T-helper 1 cell treated with Interleukin-12 subunit alpha and Interleukin-12 subunit beta and Interleukin-4 antibody, amounts not matched to agents 30 μg/mL and 1 μg/mL, for 36 hours (primary cell): ENCODE measurements at regions not wholly inside any gene's neighbourhood (a gene's known extent, or its start where the extent isn't known, plus 50 kb on each side); places are given as distances from the start of the nearest gene placed in this dataset.

Experiments
- H3K27ac Mint-ChIP-seq: one replicate; pipeline ENCODE4 v1.8.0; 2021; ENCODE audit warnings: mild to moderate bottlenecking, mixed read lengths
- H3K27me3 Mint-ChIP-seq: one replicate; pipeline ENCODE4 v1.8.0; 2021; ENCODE audit warnings: low read depth, mixed read lengths
- H3K36me3 Mint-ChIP-seq: one replicate; pipeline ENCODE4 v1.8.0; 2021; ENCODE audit warnings: low read depth, mixed read lengths
- H3K4me1 Mint-ChIP-seq: one replicate; pipeline ENCODE4 v1.8.0; 2021; ENCODE audit warnings: low read depth, mixed read lengths
- H3K4me3 Mint-ChIP-seq: one replicate; pipeline ENCODE4 v1.8.0; 2021; ENCODE audit warnings: mild to moderate bottlenecking, moderate library complexity, mixed read lengths
- H3K9me3 Mint-ChIP-seq: one replicate; pipeline ENCODE4 v1.8.0; 2021; ENCODE audit warnings: mixed read lengths

- no peaks in the 10 kb centered on the region for H3K4me1 Mint-ChIP-seq
- H3K27ac Mint-ChIP-seq = no peak overlapping the region
- no peaks in the 10 kb centered on the region for H3K9me3 Mint-ChIP-seq
- no peaks in the 10 kb centered on the region for H3K36me3 Mint-ChIP-seq
- no peaks in the 10 kb centered on the region for H3K27me3 Mint-ChIP-seq
- H3K4me3 Mint-ChIP-seq = no peak overlapping the region
Observed at GRCh38 chr10:128432011-128432410, 305.8 kb upstream of the MKI67 start.

- Mint-ChIP-seq H3K27me3 (no peaks in the 10 kb centered on the region), H3K4me1 (no peaks in the 10 kb centered on the region), H3K4me3 (no peak overlapping the region), H3K27ac (no peak overlapping the region), H3K36me3 (no peaks in the 10 kb centered on the region), H3K9me3 (no peaks in the 10 kb centered on the region)
Observed at GRCh38 chr10:128432423-128432822, 306.2 kb upstream of the MKI67 start.

DNA sequence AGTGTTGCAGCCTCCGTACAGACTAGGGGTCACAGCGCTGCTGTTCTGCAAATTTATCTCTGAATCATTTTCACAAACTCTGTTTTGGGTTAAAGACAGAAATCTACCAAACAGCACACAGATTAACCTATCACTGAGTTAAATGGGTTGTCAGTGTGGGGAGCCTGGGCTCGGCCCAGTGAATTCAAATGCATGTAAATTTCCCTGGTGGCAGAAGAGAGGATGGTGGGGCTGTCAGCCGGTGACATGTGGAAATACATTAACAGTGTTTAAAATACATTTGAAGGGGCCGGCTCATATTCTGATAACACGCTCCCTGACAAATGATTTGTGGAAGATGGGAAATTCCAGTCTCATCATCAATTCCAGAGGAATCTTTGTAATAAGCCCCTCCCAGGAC, 309.6 kb upstream of the MKI67 start:
- Mint-ChIP-seq H3K4me3 (no peak overlapping the region), H3K27ac (no peak overlapping the region), H3K9me3 (peaks cover 7% of the 10 kb centered on the region), H3K36me3 (no peaks in the 10 kb centered on the region), H3K27me3 (no peaks in the 10 kb centered on the region), H3K4me1 (no peaks in the 10 kb centered on the region)

GRCh38 chr10:128437786-128438345, 311.6 kb upstream of the MKI67 start:
- H3K27ac Mint-ChIP-seq = no peak overlapping the region
- H3K4me3 Mint-ChIP-seq = no peak overlapping the region
- H3K27me3 Mint-ChIP-seq = no peaks in the 10 kb centered on the region
- no peaks in the 10 kb centered on the region for H3K4me1 Mint-ChIP-seq
- H3K9me3 Mint-ChIP-seq = peaks cover 7% of the 10 kb centered on the region
- no peaks in the 10 kb centered on the region for H3K36me3 Mint-ChIP-seq

- no peak overlapping the region for H3K4me3 Mint-ChIP-seq
- peaks cover 7% of the 10 kb centered on the region for H3K9me3 Mint-ChIP-seq
- no peaks in the 10 kb centered on the region for H3K36me3 Mint-ChIP-seq
- H3K27ac Mint-ChIP-seq = no peak overlapping the region
- H3K4me1 Mint-ChIP-seq = no peaks in the 10 kb centered on the region
- H3K27me3 Mint-ChIP-seq = no peaks in the 10 kb centered on the region
Observed at GRCh38 chr10:128438417-128439063, 312.3 kb upstream of the MKI67 start.

DNA sequence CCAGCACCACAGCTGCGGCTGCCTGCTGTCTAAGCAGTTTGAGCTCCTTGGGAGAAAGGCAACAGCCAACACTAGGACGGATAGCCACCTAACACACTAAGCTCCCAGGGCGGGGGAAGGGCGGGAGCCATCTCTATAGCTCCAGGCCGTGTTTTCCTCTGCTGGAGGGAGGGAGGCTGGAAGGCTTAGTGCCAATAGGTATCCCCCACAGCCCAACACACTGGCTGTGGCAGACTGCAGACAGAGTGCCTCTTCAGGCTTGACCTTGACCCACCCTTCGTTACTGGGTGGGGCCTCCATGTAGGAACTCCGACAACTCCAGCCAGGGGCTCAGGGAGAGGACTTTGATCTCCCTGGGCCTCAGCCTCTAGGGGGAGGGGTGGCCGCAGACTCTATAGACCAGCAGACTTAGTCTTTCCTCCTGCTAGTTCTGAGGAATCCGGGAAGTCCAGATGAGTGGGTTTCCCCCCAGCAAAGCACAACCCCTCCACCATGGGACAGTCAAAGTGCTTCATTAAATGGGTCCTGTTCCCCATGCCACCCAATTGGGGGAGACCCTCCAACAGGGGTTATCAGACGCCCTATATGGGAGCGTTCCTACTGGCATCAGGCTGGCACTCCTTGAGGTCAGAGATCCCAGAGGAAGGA, 314.4 kb upstream of the MKI67 start:
- no peaks in the 10 kb centered on the region for H3K4me1 Mint-ChIP-seq
- H3K9me3 Mint-ChIP-seq = peaks cover 7% of the 10 kb centered on the region
- no peaks in the 10 kb centered on the region for H3K27me3 Mint-ChIP-seq
- H3K4me3 Mint-ChIP-seq = no peak overlapping the region
- H3K36me3 Mint-ChIP-seq = no peaks in the 10 kb centered on the region
- H3K27ac Mint-ChIP-seq = no peak overlapping the region

DNA sequence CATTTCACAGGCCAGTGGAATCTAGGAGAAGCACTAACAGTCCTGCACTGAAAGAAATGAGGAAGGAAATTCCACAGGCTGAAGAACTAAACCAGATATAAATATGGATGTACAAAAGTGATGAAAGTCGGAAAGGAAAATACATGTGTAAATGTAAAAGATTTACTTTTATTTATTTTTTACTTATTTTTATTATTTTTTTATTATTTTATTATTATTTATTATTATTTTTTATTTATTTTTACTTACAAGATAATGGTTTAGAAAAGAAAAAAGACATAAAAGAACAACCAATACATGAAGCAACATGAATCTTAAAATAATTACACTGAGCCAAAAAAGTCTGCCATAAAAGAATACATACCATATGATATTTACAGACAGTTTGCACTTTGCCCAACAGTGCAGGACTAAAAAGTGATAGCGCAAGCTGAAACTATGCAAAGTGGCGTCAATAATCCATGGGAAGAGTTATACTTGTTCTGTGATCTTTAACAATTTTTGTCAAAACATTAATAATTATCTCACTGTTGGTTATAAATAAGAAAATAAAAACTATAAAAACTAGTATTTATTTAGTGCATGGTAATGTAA, 317.8 kb upstream of the MKI67 start:
- H3K27ac Mint-ChIP-seq = no peak overlapping the region
- no peaks in the 10 kb centered on the region for H3K36me3 Mint-ChIP-seq
- H3K9me3 Mint-ChIP-seq = no peaks in the 10 kb centered on the region
- no peaks in the 10 kb centered on the region for H3K27me3 Mint-ChIP-seq
- H3K4me3 Mint-ChIP-seq = no peak overlapping the region
- H3K4me1 Mint-ChIP-seq = no peaks in the 10 kb centered on the region

GRCh38 chr10:128448796-128449195, 322.6 kb upstream of the MKI67 start:
- Mint-ChIP-seq H3K27me3 (no peaks in the 10 kb centered on the region), H3K4me1 (no peaks in the 10 kb centered on the region), H3K9me3 (no peaks in the 10 kb centered on the region), H3K4me3 (no peak overlapping the region), H3K36me3 (no peaks in the 10 kb centered on the region), H3K27ac (no peak overlapping the region)

DNA sequence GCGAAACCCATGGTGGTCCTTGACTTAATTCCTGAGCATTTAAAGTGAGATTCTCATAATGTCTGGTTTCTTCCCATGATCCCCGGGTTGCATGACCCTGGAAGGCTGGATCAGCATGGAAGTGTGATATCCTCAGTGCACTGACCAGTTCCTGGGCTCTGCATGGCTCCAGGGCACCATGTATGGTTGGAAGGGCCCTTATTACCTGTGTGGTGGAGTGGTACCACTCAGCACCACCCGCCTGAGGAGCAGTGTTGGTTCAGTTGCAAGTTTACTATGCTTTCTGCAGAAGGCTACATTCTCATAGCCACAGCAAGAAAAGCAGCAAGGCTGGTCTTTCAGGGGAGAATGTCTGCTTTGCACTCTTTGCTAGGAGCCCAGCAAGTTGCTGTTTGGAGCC, 325.7 kb upstream of the MKI67 start:
- no peaks in the 10 kb centered on the region for H3K36me3 Mint-ChIP-seq
- H3K9me3 Mint-ChIP-seq = no peaks in the 10 kb centered on the region
- H3K27ac Mint-ChIP-seq = no peak overlapping the region
- no peak overlapping the region for H3K4me3 Mint-ChIP-seq
- no peaks in the 10 kb centered on the region for H3K4me1 Mint-ChIP-seq
- no peaks in the 10 kb centered on the region for H3K27me3 Mint-ChIP-seq

- H3K4me1 Mint-ChIP-seq = no peaks in the 10 kb centered on the region
- H3K9me3 Mint-ChIP-seq = no peaks in the 10 kb centered on the region
- no peaks in the 10 kb centered on the region for H3K27me3 Mint-ChIP-seq
- no peak overlapping the region for H3K4me3 Mint-ChIP-seq
- no peak overlapping the region for H3K27ac Mint-ChIP-seq
- H3K36me3 Mint-ChIP-seq = no peaks in the 10 kb centered on the region
Observed at GRCh38 chr10:128456271-128456670, 330.0 kb upstream of the MKI67 start.

GRCh38 chr10:128457136-128457535, 330.9 kb upstream of the MKI67 start:
- Mint-ChIP-seq H3K36me3 (no peaks in the 10 kb centered on the region), H3K4me3 (no peak overlapping the region), H3K9me3 (no peaks in the 10 kb centered on the region), H3K27ac (no peak overlapping the region), H3K4me1 (no peaks in the 10 kb centered on the region), H3K27me3 (no peaks in the 10 kb centered on the region)

GRCh38 chr10:128461991-128462390, 335.8 kb upstream of the MKI67 start:
- Mint-ChIP-seq H3K9me3 (no peaks in the 10 kb centered on the region), H3K27ac (no peak overlapping the region), H3K4me3 (no peak overlapping the region), H3K36me3 (no peaks in the 10 kb centered on the region), H3K27me3 (no peaks in the 10 kb centered on the region), H3K4me1 (no peaks in the 10 kb centered on the region)

DNA sequence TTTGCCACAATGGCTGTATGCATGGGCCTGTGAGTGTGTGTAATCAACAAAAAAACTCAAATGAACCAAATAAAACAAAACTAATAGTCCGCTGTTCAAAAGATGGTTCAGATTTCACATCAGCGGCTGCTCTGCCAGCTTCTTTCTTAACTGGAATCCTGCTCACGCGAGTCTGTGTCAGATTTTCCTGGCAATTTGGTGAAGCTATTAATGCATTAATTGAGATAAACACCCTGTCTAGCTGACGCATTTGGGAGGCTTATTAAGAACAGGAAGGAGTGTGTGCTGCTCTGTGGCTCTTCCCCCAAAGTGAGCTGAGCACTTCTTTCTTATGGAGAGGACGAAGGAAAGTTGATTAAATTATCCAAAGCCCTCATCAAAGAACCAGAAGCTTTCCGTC, 336.6 kb upstream of the MKI67 start:
- Mint-ChIP-seq H3K27me3 (no peaks in the 10 kb centered on the region), H3K4me1 (no peaks in the 10 kb centered on the region), H3K9me3 (no peaks in the 10 kb centered on the region), H3K4me3 (no peak overlapping the region), H3K36me3 (no peaks in the 10 kb centered on the region), H3K27ac (no peak overlapping the region)

DNA sequence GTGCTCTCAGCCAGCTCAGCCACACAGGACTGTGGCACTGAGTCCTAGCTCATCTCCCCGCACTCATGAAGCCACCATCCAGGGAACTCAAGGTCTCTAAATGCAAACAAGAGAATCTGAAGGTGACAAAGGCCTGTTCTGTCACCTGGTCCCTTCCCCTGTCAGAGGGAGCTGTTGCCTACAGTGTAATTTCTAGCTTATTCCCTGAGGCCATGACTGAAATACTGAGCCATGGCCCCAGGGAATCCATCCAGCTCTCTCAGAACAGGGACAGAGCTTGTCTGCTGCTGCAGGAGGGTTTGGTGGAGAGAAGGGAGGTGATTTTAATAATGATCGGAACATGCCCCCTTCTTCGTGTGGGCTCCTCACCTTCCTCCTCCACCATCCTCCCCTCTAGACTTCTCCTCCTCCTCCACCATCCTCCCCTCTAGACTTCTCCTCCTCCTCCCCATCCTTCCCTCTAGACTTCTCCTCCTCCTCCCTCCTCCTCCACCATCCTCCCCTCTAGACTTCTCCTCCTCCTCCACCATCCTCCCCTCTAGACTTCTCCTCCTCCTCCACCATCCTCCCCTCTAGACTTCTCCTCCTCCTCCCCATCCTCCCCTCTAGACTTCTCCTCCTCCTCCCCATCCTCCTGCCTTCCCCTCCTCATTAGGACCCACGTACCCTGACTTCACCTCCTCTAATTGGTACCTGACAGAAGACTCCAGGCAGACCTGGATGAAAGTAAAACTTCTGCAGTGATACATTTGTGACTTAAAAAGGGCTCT, 338.0 kb upstream of the MKI67 start:
- H3K27ac Mint-ChIP-seq = no peak overlapping the region
- H3K36me3 Mint-ChIP-seq = no peaks in the 10 kb centered on the region
- H3K4me1 Mint-ChIP-seq = no peaks in the 10 kb centered on the region
- H3K4me3 Mint-ChIP-seq = no peak overlapping the region
- no peaks in the 10 kb centered on the region for H3K9me3 Mint-ChIP-seq
- no peaks in the 10 kb centered on the region for H3K27me3 Mint-ChIP-seq
